HUES48 (cell line): ENCODE measurements at regions not wholly inside any gene's neighbourhood (a gene's known extent, or its start where the extent isn't known, plus 50 kb on each side); places are given as distances from the start of the nearest gene placed in this dataset.

Experiments
- H3K27ac ChIP-seq: one replicate; pipeline ENCODE4 v1.7.0; 2013; ENCODE audit warnings: low read depth, low read length, inconsistent platforms
- H3K27me3 ChIP-seq: 2 replicates; pipeline ENCODE4 v1.6.1; 2013; ENCODE audit warnings: mild to moderate bottlenecking, low read length; ENCODE audit not compliant: control insufficient read depth, insufficient read depth
- H3K36me3 ChIP-seq: 2 replicates; pipeline ENCODE4 v1.6.1; 2013; ENCODE audit warnings: low read length; ENCODE audit not compliant: control insufficient read depth, insufficient read depth
- H3K4me1 ChIP-seq: 2 replicates; pipeline ENCODE4 v1.6.1; 2013; ENCODE audit warnings: mild to moderate bottlenecking, low read length; ENCODE audit not compliant: control insufficient read depth, insufficient read depth
- H3K4me3 ChIP-seq: 2 replicates; pipeline ENCODE4 v1.5.1; 2013; ENCODE audit warnings: mild to moderate bottlenecking, low read depth, low read length
- H3K9ac ChIP-seq: 2 replicates; pipeline ENCODE4 v1.6.1; 2013; ENCODE audit warnings: mild to moderate bottlenecking, low read depth, low read length, moderate library complexity
- H3K9me3 ChIP-seq: 2 replicates; pipeline ENCODE4 v1.6.1; 2013; ENCODE audit warnings: low read length; ENCODE audit not compliant: control insufficient read depth, insufficient read depth

DNA sequence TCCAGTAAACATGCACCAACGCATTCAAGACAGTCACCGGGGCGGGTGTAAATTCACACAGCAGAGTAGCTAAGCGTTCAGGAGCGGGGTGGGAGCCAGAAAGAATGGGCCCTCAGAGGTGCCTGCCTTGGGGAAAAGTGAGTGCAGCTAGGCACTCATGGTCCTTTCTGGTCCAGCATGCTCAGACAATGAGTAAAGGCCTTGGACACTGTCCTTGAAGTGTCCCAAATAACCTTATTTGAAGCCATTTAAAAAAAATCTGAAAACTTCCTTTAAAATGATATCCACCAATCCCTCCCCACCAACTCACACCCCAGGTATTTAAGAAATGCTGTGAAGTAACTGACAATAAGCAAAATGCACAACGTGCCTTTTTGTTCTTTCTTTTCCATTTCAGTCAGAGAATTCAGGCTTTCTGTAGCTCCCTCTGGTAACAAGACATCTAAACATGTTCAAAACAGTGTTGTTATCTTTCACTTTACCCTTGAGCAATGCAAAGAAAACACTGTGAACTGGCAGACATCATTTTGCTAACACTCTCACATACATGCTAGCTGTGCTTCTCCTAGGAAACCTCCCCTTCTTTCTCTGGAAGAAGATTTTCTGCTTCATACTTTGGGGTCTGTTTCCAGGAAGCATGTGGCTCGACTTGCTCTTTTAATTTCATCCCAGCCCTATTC is 445.1 kb upstream of the SPRED2 start:
- no peaks in the 10 kb centered on the region for H3K27me3 ChIP-seq
- no peaks in the 10 kb centered on the region for H3K9me3 ChIP-seq
- H3K36me3 ChIP-seq = no peaks in the 10 kb centered on the region
- H3K9ac ChIP-seq = no peak overlapping the region
- H3K27ac ChIP-seq = no peak overlapping the region
- no peak overlapping the region for H3K4me3 ChIP-seq
- H3K4me1 ChIP-seq = 0 out of 2 replicates have a peak, but pooled peaks cover 3% of the 10 kb centered on the region

DNA sequence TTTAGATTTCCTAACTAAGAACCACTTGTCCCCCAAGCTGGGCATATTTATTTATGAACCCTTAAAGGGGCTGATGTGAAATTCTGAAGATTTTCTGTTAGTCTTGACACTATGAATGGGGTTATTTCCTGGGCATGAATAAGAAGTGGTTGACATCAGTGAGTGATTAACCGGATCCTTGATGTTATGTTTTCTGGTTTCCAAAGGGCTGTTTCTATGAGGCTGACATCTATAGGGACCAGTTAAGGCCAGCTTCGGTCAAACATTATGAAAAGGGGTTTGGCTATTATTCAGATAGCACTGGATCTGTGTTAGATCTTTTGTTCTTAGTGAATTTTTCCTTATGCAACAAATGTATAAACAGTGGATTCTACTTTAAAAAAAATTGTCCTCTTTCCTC is 443.7 kb upstream of the SPRED2 start:
- no peaks in the 10 kb centered on the region for H3K27me3 ChIP-seq

DNA sequence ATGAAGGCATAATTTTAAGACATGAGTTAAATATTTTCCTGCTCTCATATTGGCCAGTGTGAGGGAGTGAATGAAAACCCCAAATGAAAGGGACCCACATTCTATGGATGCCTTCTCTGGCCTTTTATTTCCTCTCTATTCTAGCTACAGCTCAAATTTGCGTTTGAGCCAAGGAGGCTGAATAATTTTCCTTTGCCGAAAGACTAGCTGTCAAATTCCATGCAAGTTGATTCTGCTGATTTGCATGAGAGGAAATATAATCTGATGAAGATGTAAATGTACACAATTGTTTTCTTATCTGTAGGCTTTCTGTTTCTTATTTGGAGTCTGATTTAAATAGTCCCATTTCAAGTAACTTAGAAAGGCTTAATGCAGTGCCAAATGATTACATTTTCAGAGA is 438.4 kb upstream of the SPRED2 start:
- H3K4me1 ChIP-seq = 0 out of 2 replicates have a peak, but pooled peaks cover 3% of the 10 kb centered on the region
- H3K4me3 ChIP-seq = no peak overlapping the region
- no peaks in the 10 kb centered on the region for H3K27me3 ChIP-seq
- H3K9me3 ChIP-seq = no peaks in the 10 kb centered on the region
- no peak overlapping the region for H3K9ac ChIP-seq
- H3K27ac ChIP-seq = no peak overlapping the region
- H3K36me3 ChIP-seq = no peaks in the 10 kb centered on the region

More for the DNA sequence above, 443.7 kb upstream of the SPRED2 start:
- Histone ChIP-seq H3K36me3 (no peaks in the 10 kb centered on the region), H3K9ac (no peak overlapping the region), H3K9me3 (no peaks in the 10 kb centered on the region), H3K4me1 (0 out of 2 replicates have a peak, but pooled peaks cover 3% of the 10 kb centered on the region), H3K4me3 (no peak overlapping the region), H3K27ac (no peak overlapping the region)

DNA sequence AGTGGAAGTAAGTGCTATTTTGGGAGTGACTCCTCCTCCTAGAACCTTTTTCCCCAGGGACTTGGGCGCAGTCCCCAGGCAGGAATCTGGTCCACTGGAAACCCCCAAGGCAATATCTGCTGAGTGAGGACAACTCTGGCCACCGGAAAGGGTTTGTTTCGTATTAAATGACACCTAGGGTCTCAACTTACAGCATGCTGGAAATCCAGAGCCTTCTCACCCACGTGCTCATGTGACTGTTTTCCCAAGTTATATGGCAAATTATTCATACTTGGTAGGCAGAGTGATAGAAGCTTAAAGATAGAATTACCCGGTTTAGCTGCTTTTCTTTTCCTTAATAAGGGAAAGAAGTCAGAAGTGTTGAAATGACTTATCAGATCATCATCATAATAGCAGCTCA is 436.9 kb upstream of the SPRED2 start:
- H3K9ac ChIP-seq = no peak overlapping the region
- H3K9me3 ChIP-seq = no peaks in the 10 kb centered on the region
- no peaks in the 10 kb centered on the region for H3K27me3 ChIP-seq
- H3K36me3 ChIP-seq = no peaks in the 10 kb centered on the region
- peaks cover 1% of the 10 kb centered on the region; the same call in 1 of the 2 replicates for H3K4me1 ChIP-seq
- no peak overlapping the region for H3K4me3 ChIP-seq
- no peak overlapping the region for H3K27ac ChIP-seq

DNA sequence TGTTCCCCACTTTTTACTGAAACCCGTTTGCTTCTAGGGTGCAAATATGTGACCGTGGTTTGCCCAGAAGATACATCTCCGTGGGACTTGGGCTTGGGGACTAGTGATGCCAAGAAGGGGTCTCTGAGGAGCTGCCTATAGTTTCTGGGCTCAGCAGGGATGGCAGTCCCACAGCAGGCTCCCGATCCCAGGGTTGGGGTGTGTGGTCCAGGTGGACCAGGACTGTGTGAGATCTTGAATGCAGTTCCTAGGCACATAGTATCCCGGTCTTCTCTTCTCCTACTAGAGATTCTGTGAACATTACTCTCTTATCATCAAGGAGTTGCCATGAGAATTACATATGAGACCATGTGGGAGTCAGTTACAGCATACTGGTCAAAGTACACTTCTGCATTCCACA is 435.8 kb upstream of the SPRED2 start:
- Histone ChIP-seq H3K36me3 (no peaks in the 10 kb centered on the region), H3K27ac (no peak overlapping the region), H3K4me3 (no peak overlapping the region), H3K9ac (no peak overlapping the region), H3K4me1 (peaks cover 8% of the 10 kb centered on the region; the same call in 1 of the 2 replicates), H3K27me3 (no peaks in the 10 kb centered on the region), H3K9me3 (no peaks in the 10 kb centered on the region)

DNA sequence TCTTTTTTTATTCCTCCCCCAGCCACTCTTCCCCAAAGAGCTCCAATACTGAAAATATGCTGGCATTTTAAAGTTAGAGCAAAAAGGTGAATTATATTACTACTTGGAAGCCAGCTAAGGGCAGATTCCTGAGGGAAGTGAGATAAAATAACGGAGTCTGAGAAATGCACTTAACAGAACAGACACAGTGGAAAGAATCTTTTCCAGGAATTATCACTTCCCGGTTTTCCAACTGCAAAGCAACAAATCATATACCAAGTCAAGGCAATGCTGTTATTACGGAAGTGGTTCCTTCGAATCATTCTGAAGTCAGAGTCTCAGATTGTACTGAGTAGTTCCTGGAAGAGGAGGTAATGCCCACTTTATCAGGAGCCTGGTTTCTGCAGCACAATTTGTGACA is 435.0 kb upstream of the SPRED2 start:
- H3K9ac ChIP-seq = no peak overlapping the region
- H3K4me1 ChIP-seq = peaks cover 8% of the 10 kb centered on the region; the same call in 1 of the 2 replicates
- H3K27me3 ChIP-seq = no peaks in the 10 kb centered on the region
- no peak overlapping the region for H3K27ac ChIP-seq
- no peak overlapping the region for H3K4me3 ChIP-seq
- H3K36me3 ChIP-seq = no peaks in the 10 kb centered on the region
- H3K9me3 ChIP-seq = no peaks in the 10 kb centered on the region

DNA sequence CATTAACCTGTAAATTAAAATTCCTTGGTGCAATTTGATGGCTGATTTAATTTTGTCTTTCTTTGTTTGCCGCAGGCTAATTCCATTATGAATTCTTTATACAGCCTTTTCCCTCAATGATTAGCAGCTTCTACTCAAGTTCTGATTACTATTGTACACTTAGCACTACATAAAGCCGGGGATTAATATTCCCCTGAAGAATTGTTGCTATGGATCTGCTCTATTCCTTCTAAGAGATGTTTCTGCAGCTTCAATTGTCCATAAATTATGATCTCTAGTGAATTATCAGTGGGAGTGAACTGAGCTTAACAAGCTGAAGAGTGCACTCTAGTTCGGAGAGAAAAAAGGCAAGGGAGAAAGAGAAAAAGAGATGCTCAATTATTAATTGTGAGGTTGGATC is 433.7 kb upstream of the SPRED2 start:
- Histone ChIP-seq H3K4me1 (peaks cover 8% of the 10 kb centered on the region; the same call in 1 of the 2 replicates), H3K9me3 (no peaks in the 10 kb centered on the region), H3K9ac (no peak overlapping the region), H3K27ac (no peak overlapping the region), H3K4me3 (no peak overlapping the region), H3K36me3 (no peaks in the 10 kb centered on the region), H3K27me3 (no peaks in the 10 kb centered on the region)

DNA sequence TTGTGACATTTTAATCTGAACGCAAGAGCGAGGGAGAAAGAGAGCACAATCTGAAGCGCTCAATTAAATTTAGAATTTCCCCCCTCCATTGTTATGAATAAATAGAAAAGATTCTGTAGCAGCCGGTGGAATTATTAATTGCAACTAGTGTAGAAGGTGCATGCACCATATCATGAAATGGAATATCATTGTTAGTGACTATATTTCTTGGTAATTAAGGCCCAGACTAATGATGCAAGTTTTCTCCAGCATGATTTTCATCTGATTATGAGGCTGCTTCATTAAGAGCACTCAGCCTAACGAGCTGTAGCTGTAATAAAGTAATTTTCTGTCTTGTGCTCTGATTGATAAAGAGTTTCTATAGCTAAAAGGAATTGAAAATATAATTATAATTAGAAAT is 432.2 kb upstream of the SPRED2 start:
- Histone ChIP-seq H3K9me3 (no peaks in the 10 kb centered on the region), H3K4me1 (peaks cover 8% of the 10 kb centered on the region; the same call in 1 of the 2 replicates), H3K27ac (no peak overlapping the region), H3K36me3 (no peaks in the 10 kb centered on the region), H3K4me3 (no peak overlapping the region), H3K27me3 (no peaks in the 10 kb centered on the region), H3K9ac (no peak overlapping the region)

DNA sequence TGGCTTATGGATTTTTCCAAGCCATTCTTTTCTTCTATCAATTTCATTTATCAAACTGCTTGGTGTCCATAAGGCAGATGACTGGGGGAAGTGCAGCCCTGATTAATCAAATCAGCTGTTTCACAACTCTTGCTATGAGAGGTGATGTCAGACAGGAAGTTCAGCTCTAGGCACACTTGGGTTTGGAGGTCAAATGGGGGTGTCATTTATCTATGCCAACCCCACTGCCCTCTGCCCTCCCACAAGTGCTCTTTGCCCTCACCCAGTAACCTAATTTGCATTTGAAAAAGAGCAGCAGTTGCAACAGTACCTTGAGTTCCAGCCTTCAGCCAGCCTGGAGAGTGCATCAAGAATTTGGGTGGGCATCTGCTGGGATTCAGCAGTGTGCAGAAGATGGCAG is 431.3 kb upstream of the SPRED2 start:
- H3K4me1 ChIP-seq = peaks cover 8% of the 10 kb centered on the region; the same call in 1 of the 2 replicates
- no peak overlapping the region for H3K4me3 ChIP-seq
- no peak overlapping the region for H3K9ac ChIP-seq
- no peaks in the 10 kb centered on the region for H3K9me3 ChIP-seq
- no peaks in the 10 kb centered on the region for H3K36me3 ChIP-seq
- H3K27ac ChIP-seq = no peak overlapping the region
- H3K27me3 ChIP-seq = no peaks in the 10 kb centered on the region

DNA sequence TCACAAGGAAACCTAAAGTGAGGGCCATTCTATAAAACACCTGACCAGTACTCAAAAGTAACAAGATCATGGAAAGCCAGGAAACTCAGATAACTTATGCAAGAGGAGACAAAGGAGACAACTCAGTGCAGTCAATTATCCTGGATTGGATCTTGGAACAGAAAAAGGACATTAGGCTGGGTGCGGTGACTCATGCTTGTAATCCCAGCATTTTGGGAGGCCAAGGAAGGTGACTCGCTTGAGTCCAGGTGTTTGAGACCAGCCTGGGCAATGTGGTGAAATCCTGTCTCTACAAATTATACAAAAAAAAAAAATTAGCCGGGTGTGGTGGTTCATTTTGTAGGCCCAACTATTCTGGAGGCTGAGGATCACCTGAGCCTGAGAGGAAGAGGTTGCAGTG is 424.5 kb upstream of the SPRED2 start:
- no peak overlapping the region for H3K4me3 ChIP-seq
- H3K36me3 ChIP-seq = no peaks in the 10 kb centered on the region
- H3K9ac ChIP-seq = no peak overlapping the region
- no peaks in the 10 kb centered on the region for H3K9me3 ChIP-seq
- H3K27ac ChIP-seq = no peak overlapping the region
- H3K27me3 ChIP-seq = no peaks in the 10 kb centered on the region
- no peaks in the 10 kb centered on the region for H3K4me1 ChIP-seq

DNA sequence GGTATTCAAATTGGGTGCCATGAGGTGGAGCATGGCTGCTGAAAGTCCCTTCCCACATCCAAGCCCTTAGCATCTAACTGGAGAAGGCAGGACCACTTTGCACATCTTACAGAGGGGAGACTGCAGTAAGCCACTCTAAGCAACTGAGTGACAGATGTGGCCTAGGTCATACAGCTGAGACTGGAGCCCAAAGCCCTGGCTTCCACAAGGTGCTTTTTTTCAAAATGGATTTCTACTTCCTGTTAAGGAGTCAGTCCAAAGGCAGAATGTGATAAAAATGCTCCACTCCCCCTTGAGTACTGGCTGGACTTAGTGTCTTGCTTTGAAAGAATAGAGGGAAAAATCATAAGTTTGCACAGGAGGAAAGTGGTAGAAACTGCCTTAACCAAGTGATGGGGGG is 424.0 kb upstream of the SPRED2 start:
- H3K4me3 ChIP-seq = no peak overlapping the region
- no peaks in the 10 kb centered on the region for H3K27me3 ChIP-seq
- no peaks in the 10 kb centered on the region for H3K9me3 ChIP-seq
- H3K9ac ChIP-seq = no peak overlapping the region
- H3K4me1 ChIP-seq = no peaks in the 10 kb centered on the region
- H3K27ac ChIP-seq = no peak overlapping the region
- H3K36me3 ChIP-seq = no peaks in the 10 kb centered on the region
